ENCODE measurements at regions not wholly inside any gene's neighbourhood (a gene's known extent, or its start where the extent isn't known, plus 50 kb on each side); places are given as distances from the start of the nearest gene placed in this dataset.

DNA sequence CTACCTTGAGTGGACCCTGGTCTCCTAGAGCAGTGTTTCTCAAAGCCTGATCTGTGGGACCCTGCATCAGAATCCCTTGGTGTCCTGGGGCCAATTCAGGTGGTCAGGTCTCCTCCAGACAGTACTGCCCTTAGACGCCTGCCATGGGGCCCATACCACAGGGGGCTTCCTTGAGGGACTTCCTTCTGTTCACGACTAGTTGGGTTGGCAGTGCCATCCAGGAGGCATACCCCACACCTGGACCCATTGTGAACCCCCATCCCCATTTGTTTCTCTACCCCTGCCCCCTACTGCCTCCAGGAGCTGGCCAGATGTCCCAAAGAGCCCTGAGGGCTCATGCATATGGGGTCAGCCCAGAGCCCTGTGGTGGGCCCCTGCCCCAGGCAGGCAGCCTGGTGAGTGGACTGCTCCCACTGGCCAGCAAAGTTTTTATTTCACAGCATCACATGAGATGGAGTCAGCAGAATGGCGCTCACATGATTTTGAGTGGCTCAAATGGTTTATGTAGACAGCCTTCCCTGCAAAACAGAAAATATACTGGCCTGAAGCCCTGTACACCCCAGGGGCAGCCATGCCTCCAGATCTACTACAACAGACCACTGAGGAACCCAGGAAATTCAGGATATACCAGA is 259.9 kb upstream of the ZMIZ1 start:
- ChIA-PET CTCF (no interaction called here), POLR2A (no interaction called here)
- intact Hi-C loops (cut with micrococcal nuclease) = no loop called here
- H3K4me3 ChIP-seq (ENCODE audit: low read length) = no peak overlapping the region
- peaks cover 0 to 14% (median 3%) of the 10 kb centered on the region in 5 donors for H3K27me3 Mint-ChIP-seq
- no peaks in the 10 kb centered on the region for H3K4me1 ChIP-seq (ENCODE audit: control insufficient read depth in 2 of 2, insufficient read depth in 2 of 2, low read length in 2 of 2)
- peaks cover 0 to 3% (median 0%) of the 10 kb centered on the region in 7 donors for H3K4me1 Mint-ChIP-seq
- H3K27me3 ChIP-seq (ENCODE audit: control insufficient read depth in 2 of 2, insufficient read depth in 2 of 2, low read length in 2 of 2) = no peaks in the 10 kb centered on the region
- H3K27ac Mint-ChIP-seq = no peak overlapping the region
- H3K9me3 Mint-ChIP-seq = peaks cover 0 to 2% (median 0%) of the 10 kb centered on the region in 11 donors
- H3K4me3 Mint-ChIP-seq = no peak overlapping the region
- no peak overlapping the region for H3K27ac ChIP-seq (ENCODE audit: low read depth, low read length)
- H3K36me3 ChIP-seq (ENCODE audit: control insufficient read depth in 2 of 3, insufficient read depth in 3 of 3, low read length in 3 of 3) = no peaks in the 10 kb centered on the region
- no peaks in the 10 kb centered on the region for H3K36me3 Mint-ChIP-seq
- DNase-seq (no peak), ATAC-seq (no peak)
- no peaks in the 10 kb centered on the region for H3K9me3 ChIP-seq (ENCODE audit: control insufficient read depth in 2 of 3, low read length in 3 of 3)

DNA sequence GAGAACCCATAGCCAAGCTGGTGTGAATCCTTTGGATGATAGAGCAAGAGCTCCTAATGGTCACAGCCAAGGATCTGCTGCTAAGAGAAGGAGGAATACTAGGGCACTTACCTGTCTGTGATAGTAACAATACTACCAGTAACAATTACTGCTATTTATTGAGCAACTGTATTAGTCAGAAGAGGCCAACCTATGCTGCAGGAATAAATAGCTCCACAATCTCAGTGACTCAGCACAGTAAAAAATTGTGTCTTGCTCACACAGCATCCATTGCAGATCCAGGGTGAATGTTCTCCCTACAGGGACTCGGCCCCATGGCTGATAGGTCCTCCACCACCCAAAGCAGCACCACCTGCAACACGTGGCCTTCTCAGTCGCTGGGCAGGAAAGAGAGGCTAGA is 257.6 kb upstream of the ZMIZ1 start:
- Histone ChIP-seq H3K36me3 (ENCODE audit: control insufficient read depth in 2 of 3, insufficient read depth in 3 of 3, low read length in 3 of 3) (no peaks in the 10 kb centered on the region), H3K27me3 (ENCODE audit: control insufficient read depth in 2 of 2, insufficient read depth in 2 of 2, low read length in 2 of 2) (no peaks in the 10 kb centered on the region), H3K4me1 (ENCODE audit: control insufficient read depth in 2 of 2, insufficient read depth in 2 of 2, low read length in 2 of 2) (no peaks in the 10 kb centered on the region), H3K4me3 (ENCODE audit: low read length) (no peak overlapping the region), H3K9me3 (ENCODE audit: control insufficient read depth in 2 of 3, low read length in 3 of 3) (no peaks in the 10 kb centered on the region), H3K27ac (ENCODE audit: low read depth, low read length) (no peak overlapping the region)
- Mint-ChIP-seq H3K4me1 (peaks cover 0 to 2% (median 0%) of the 10 kb centered on the region in 7 donors), H3K9me3 (peaks cover 0 to 6% (median 0%) of the 10 kb centered on the region in 11 donors), H3K27ac (no peak overlapping the region), H3K4me3 (no peak overlapping the region), H3K27me3 (peaks cover 0 to 16% (median 0%) of the 10 kb centered on the region in 5 donors), H3K36me3 (no peaks in the 10 kb centered on the region)
- intact Hi-C loops (cut with micrococcal nuclease) = no loop called here
- ChIA-PET CTCF (no interaction called here), POLR2A (no interaction called here)
- no peak for DNase-seq
- ATAC-seq = no peak

DNA sequence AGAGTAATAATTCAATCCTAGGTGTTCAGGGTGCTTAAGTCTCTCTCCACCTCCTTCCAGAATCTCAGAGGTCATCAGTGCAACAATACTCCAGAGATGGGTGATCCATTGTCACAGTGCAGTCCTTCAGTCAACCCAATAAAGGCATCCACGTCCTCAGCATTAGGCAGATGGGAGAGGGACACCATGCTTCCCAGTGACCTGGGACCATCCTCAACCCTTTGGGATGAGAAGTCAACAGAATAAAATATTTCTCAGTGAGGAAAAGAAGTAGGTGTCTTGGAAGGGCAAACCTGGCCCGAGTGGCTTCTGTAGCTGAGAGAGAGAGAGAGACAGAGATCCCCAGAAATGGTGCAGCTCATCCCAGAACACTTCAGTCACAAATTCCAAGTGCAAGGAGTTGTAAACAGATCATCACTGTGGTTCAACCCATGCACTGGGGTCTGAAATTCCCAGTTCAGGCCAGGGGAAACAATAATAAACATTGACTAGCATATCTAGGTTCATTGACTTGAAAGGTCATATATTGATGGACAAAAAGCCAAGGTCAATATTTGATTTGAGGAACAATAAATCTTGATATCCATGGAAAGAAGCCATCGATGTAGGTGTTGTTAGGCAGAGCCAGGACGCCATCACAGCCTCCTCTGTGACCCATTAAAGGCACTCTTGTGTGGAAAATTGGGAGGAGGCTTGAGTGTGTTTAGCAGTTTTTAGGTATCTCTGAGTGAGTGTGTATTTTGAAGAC is 256.0 kb upstream of the ZMIZ1 start:
- H3K9me3 ChIP-seq (ENCODE audit: control insufficient read depth in 2 of 3, low read length in 3 of 3) = no peaks in the 10 kb centered on the region
- CTCF ChIA-PET = no interaction called here
- POLR2A ChIA-PET = no interaction called here
- Mint-ChIP-seq H3K27ac (no peak overlapping the region), H3K4me1 (peaks cover 0 to 1% (median 0%) of the 10 kb centered on the region in 7 donors), H3K36me3 (no peaks in the 10 kb centered on the region), H3K4me3 (no peak overlapping the region), H3K27me3 (peaks cover 0 to 16% (median 0%) of the 10 kb centered on the region in 5 donors), H3K9me3 (peaks cover 0 to 4% (median 0%) of the 10 kb centered on the region in 11 donors)
- ATAC-seq (no peak), DNase-seq (no peak)
- H3K36me3 ChIP-seq (ENCODE audit: control insufficient read depth in 2 of 3, insufficient read depth in 3 of 3, low read length in 3 of 3) = no peaks in the 10 kb centered on the region
- H3K27me3 ChIP-seq (ENCODE audit: control insufficient read depth in 2 of 2, insufficient read depth in 2 of 2, low read length in 2 of 2) = no peaks in the 10 kb centered on the region
- no peak overlapping the region for H3K4me3 ChIP-seq (ENCODE audit: low read length)
- no peak overlapping the region for H3K27ac ChIP-seq (ENCODE audit: low read depth, low read length)
- no peaks in the 10 kb centered on the region for H3K4me1 ChIP-seq (ENCODE audit: control insufficient read depth in 2 of 2, insufficient read depth in 2 of 2, low read length in 2 of 2)
- intact Hi-C loops (cut with micrococcal nuclease) = no loop called here

DNA sequence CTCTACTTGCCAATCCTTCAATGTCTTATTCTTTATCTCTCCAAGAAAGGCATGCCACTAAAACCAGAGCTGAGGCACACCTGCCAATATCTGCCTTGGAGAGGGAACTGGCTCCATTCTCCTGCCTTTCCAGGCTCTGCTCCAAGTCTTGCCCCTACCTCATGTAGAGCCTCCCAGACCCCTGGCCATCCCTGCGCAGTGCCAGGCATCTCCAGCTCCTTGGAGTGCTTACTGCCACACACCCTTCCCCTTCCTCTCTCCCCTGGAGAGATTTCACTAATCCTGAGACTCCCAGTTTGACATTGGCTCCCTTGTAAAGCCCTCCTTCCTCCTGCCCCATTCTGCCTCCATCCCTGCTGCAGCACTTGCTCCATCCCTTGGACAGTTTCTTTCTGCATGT is 255.2 kb upstream of the ZMIZ1 start:
- no peaks in the 10 kb centered on the region for H3K36me3 Mint-ChIP-seq
- Histone ChIP-seq H3K27me3 (ENCODE audit: control insufficient read depth in 2 of 2, insufficient read depth in 2 of 2, low read length in 2 of 2) (no peaks in the 10 kb centered on the region), H3K9me3 (ENCODE audit: control insufficient read depth in 2 of 3, low read length in 3 of 3) (no peaks in the 10 kb centered on the region), H3K4me3 (ENCODE audit: low read length) (no peak overlapping the region), H3K27ac (ENCODE audit: low read depth, low read length) (no peak overlapping the region), H3K36me3 (ENCODE audit: control insufficient read depth in 2 of 3, insufficient read depth in 3 of 3, low read length in 3 of 3) (no peaks in the 10 kb centered on the region), H3K4me1 (ENCODE audit: control insufficient read depth in 2 of 2, insufficient read depth in 2 of 2, low read length in 2 of 2) (no peaks in the 10 kb centered on the region)
- H3K27ac Mint-ChIP-seq = no peak overlapping the region
- CTCF ChIA-PET = no interaction called here
- peaks cover 0 to 15% (median 0%) of the 10 kb centered on the region in 5 donors for H3K27me3 Mint-ChIP-seq
- intact Hi-C loops (cut with micrococcal nuclease) = no loop called here
- POLR2A ChIA-PET = no interaction called here
- peaks cover 0 to 1% (median 0%) of the 10 kb centered on the region in 7 donors for H3K4me1 Mint-ChIP-seq
- ATAC-seq = no peak
- no peak for DNase-seq
- peaks cover 0 to 4% (median 0%) of the 10 kb centered on the region in 11 donors for H3K9me3 Mint-ChIP-seq
- H3K4me3 Mint-ChIP-seq = no peak overlapping the region

DNA sequence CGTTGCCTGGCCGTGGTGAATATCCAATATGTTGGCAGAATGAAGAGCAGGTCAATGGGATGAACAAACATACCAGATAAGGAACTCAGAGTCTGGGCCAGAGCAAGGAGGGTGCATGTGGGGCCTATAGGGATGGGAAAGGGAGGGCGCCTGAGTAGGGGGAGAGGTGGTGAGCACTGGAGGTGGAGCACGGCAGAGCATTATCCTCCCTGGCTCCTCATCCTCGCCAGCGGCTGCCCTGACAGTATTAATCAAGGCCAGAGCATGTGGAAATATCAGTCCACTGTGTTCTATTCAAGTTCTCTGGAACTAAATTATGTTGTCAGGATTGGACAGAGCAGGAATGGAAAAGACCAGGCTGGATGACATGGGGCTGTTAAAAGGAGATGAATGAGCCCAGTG is 254.8 kb upstream of the ZMIZ1 start:
- H3K27ac ChIP-seq (ENCODE audit: low read depth, low read length) = no peak overlapping the region
- no peaks in the 10 kb centered on the region for H3K4me1 ChIP-seq (ENCODE audit: control insufficient read depth in 2 of 2, insufficient read depth in 2 of 2, low read length in 2 of 2)
- peaks cover 0 to 15% (median 0%) of the 10 kb centered on the region in 5 donors for H3K27me3 Mint-ChIP-seq
- peaks cover 0 to 4% (median 0%) of the 10 kb centered on the region in 11 donors for H3K9me3 Mint-ChIP-seq
- no peak for ATAC-seq
- ChIA-PET CTCF (no interaction called here), POLR2A (no interaction called here)
- H3K4me1 Mint-ChIP-seq = peaks cover 0 to 1% (median 0%) of the 10 kb centered on the region in 7 donors
- no peaks in the 10 kb centered on the region for H3K27me3 ChIP-seq (ENCODE audit: control insufficient read depth in 2 of 2, insufficient read depth in 2 of 2, low read length in 2 of 2)
- no peak overlapping the region for H3K4me3 ChIP-seq (ENCODE audit: low read length)
- H3K36me3 Mint-ChIP-seq = no peaks in the 10 kb centered on the region
- no peak overlapping the region for H3K4me3 Mint-ChIP-seq
- no peaks in the 10 kb centered on the region for H3K36me3 ChIP-seq (ENCODE audit: control insufficient read depth in 2 of 3, insufficient read depth in 3 of 3, low read length in 3 of 3)
- intact Hi-C loops (cut with micrococcal nuclease) = no loop called here
- no peaks in the 10 kb centered on the region for H3K9me3 ChIP-seq (ENCODE audit: control insufficient read depth in 2 of 3, low read length in 3 of 3)
- DNase-seq = no peak
- H3K27ac Mint-ChIP-seq = no peak overlapping the region

DNA sequence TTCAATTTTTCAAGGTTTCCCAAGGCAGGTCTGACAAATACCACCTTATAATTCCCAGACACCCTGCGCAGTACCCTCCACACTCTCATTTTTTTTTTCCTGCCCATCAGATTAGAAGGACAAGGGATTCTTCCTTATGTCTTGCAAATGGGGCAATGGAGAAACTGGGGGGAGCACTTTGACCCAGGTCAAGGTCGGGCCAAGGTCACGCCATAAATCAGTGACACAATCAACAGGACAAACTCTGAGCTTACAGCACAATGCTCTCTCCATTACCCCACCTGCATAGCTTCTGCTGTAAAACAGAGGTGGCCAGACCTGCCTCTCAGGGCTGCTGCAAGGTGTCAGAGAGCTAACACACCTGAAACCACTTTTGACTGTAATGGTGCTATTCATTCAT is 254.4 kb upstream of the ZMIZ1 start:
- ChIA-PET CTCF (no interaction called here), POLR2A (no interaction called here)
- Histone ChIP-seq H3K27ac (ENCODE audit: low read depth, low read length) (no peak overlapping the region), H3K9me3 (ENCODE audit: control insufficient read depth in 2 of 3, low read length in 3 of 3) (no peaks in the 10 kb centered on the region), H3K36me3 (ENCODE audit: control insufficient read depth in 2 of 3, insufficient read depth in 3 of 3, low read length in 3 of 3) (no peaks in the 10 kb centered on the region), H3K27me3 (ENCODE audit: control insufficient read depth in 2 of 2, insufficient read depth in 2 of 2, low read length in 2 of 2) (no peaks in the 10 kb centered on the region), H3K4me3 (ENCODE audit: low read length) (no peak overlapping the region), H3K4me1 (ENCODE audit: control insufficient read depth in 2 of 2, insufficient read depth in 2 of 2, low read length in 2 of 2) (no peaks in the 10 kb centered on the region)
- H3K36me3 Mint-ChIP-seq = no peaks in the 10 kb centered on the region
- H3K27me3 Mint-ChIP-seq = peaks cover 0 to 15% (median 0%) of the 10 kb centered on the region in 5 donors
- no peak overlapping the region for H3K27ac Mint-ChIP-seq
- no peak overlapping the region for H3K4me3 Mint-ChIP-seq
- peaks cover 0 to 4% (median 0%) of the 10 kb centered on the region in 11 donors for H3K9me3 Mint-ChIP-seq
- intact Hi-C loops (cut with micrococcal nuclease) = no loop called here
- no peak for ATAC-seq
- peaks cover 0 to 1% (median 0%) of the 10 kb centered on the region in 7 donors for H3K4me1 Mint-ChIP-seq
- DNase-seq = no peak

All from naive thymus-derived CD4-positive, alpha-beta T cell (primary cell).